T-helper 2 cell (primary cell): ENCODE measurements at regions not wholly inside any gene's neighbourhood (a gene's known extent, or its start where the extent isn't known, plus 50 kb on each side); places are given as distances from the start of the nearest gene placed in this dataset.
A peak's percentile ranks its signal among the peaks of the same experiment; 100 is the strongest.

Experiments used
- DNase-seq, 5 experiments: peaks; one replicate each; pipeline versions ENCODE4 v3.0.0 to v3.0.0-alpha.2; 2012 to 2022

DNA sequence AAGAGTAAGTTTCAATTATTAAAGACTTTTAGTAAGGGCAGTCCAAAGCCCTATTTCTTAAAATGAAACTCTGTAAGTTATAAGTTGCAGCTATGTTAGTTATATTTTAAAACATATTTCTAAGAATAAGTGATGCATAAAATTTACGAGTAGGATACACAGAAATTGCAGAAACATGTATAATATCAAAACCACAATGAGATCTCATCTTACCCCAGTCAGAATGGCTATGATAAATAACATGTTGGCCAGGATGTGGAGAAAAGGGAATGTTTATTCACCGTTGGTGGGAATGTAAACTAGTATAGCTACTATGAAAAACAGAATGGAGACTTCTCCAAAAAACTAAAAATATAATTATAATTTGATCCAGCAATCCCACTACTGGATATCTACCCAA is 201.2 kb downstream of the CBLN2 start:
- no peak for DNase-seq

DNA sequence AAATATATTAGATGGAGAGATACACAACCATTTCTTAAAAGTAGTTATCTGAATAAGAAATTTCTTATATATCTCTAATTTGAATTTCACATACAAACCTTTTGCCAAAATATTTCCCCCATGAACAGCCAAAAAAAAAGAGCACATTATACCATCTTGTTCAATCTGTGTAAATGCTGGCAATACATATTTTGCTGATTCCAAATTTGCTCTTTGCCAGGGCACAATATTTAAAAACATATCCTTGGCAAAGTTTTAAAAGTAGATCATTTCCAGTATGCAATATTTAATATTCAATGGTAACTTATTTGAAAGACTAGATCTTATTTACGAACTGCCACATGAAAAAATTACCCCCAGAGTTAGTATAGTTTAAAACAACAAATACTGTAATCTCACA is 204.2 kb downstream of the CBLN2 start:
- DNase-seq: no peak

- no peak for DNase-seq
Measured at GRCh38 chr18:72336786-72337185, 207.4 kb downstream of the CBLN2 start.

DNA sequence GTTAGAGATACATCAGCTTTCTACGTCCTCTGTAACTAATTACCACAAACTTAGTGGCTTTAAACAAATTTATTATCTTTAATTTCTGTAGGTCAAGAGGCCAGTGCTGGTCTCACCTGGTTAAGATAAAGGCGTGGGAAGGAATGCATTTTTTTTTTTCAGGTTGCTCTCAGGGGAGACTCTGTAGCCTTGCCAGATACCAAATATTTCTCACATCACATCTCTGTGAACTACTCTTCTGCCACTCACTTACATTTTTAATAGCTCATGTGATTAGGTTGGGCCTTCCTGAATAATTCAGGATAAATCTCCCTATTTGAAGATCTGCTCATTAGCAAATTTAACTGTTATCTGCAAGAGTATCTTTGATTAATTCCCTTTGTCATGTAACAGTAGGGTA is 214.6 kb downstream of the CBLN2 start:
- DNase-seq: no peak

DNA sequence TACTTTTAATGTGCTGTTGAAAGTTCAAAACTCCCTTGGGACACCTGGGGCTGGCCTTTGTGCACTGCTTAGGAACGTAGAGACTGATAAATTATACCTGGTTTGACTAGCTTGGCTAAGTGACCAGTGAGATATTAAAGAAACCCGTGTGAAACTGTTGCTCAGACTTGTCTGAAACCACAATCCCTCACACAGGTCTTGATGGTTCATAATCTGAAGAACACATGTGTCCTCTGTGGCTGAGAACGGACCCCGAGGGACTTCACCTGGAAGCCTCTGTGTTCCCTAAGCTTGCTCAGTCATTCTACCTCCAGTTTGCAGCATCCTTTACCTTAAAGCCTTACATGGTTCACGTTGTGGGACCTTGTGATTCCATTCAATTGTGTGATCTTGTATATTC is 218.8 kb downstream of the CBLN2 start:
- DNase-seq: no peak

- DNase-seq: no peak
Measured at GRCh38 chr18:72324677-72325076, 219.5 kb downstream of the CBLN2 start.

- no peak for DNase-seq
Measured at GRCh38 chr18:72316497-72316896, 227.6 kb downstream of the CBLN2 start.

- DNase-seq: no peak
Measured at GRCh38 chr18:72283148-72283925, 260.8 kb downstream of the CBLN2 start.

GRCh38 chr18:72273025-72273424 is 271.1 kb downstream of the CBLN2 start:
- DNase-seq: no peak

GRCh38 chr18:72261590-72261989 is 282.6 kb downstream of the CBLN2 start:
- DNase-seq: no peak

DNA sequence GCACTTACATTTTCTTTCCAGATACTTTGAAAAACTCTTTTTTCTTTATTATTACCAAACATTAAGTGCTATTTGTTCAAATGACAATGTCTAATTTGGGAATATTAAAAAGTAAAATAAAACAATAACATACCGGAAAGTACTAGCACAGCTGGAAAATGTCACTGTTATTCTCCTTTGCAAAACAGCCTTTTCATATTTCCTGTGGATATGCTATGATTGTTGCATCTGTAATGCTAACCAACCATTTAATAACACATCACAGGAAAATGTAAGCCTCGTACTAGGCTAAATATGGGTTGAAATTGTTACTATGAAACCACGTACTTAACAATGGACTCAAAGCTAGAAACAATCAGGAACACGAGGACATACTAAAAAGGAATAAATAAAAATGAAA is 298.1 kb downstream of the CBLN2 start:
- DNase-seq: no peak

- DNase-seq: no peak
Measured at GRCh38 chr18:72235422-72235821, 308.7 kb downstream of the CBLN2 start.

GRCh38 chr18:72233106-72233505 is 311.0 kb downstream of the CBLN2 start:
- no peak for DNase-seq

DNA sequence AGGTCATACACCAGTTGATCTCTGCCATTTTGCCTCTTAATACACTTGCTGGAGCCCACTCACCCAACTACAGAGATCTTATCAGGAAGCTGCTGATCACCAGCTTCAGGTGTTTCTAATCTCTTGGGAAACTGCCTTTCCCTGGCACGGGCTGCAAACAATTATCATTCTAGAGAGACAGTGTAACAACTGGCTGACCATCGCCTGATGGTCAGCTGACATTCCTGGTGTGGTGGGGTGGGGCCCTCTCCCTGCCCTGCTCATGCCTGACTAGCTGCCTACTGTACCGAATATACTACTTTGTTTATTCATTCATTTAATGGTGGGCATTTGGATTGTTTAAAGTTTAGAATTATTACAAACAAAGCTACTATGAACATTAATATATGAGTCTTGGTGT is 311.5 kb downstream of the CBLN2 start:
- no peak for DNase-seq

DNA sequence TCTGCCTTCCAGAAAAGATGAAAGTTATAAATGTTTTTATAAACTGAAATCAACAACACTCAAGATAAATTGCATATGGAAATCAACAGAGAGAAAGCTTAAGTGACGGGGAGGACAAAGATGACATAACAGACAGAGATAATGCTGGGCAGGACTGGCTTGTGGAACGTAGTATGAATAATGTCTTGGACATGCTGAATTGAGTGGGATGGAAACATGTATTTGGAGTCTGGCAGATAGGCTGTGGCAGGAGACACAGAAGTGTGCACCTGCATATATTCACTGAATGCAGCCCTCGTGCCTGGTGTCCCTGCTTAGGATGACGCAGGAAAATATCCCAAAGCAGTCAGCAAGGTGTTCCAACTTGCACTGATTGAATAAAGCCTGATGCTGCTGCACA is 318.2 kb downstream of the CBLN2 start:
- no peak for DNase-seq

GRCh38 chr18:72223733-72224132 is 320.4 kb downstream of the CBLN2 start:
- no peak for DNase-seq

- DNase-seq: no peak
Measured at GRCh38 chr18:72208920-72209676, 335.0 kb downstream of the CBLN2 start.

DNA sequence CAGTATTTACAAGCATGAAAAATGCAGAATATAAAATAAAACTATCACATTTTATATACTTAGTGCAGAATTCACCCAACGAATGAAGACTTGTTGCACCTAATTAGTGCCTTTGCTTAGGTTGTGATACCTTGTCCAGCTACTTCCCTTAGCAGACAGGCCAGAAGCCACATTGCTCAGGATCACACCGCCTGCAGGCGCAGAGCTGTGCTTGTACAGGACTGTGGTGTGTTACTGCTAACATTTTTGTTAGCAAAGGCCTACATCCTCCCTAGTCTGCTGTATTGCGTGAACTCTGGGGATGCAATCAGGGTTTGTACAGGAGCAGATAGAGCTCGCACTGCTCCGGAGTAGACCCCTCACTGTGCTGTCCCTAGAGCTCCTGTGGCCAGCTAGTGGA is 336.9 kb downstream of the CBLN2 start:
- no peak for DNase-seq

DNA sequence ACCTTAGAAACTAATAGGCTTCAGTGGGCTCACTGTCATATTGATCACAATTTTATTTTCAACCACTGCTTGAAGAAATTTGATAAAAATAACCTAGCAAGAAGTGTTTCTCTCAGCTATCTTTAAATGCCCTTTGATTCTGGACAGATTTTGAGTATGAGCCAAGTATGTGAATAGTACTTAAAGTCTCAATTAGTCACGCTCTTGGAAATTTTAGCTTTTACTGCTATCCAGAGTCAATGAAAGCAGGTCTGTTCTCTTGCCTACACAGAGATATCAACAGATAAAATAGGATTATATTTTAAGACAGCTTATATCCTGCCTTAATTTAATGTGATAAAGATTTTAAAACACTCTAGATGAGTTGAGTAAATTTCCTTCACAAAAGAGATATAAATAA is 337.3 kb downstream of the CBLN2 start:
- DNase-seq: no peak

- DNase-seq: peak in 1 of 5 experiments; percentile 15
Measured at GRCh38 chr18:72201032-72201431, 343.1 kb downstream of the CBLN2 start.

DNA sequence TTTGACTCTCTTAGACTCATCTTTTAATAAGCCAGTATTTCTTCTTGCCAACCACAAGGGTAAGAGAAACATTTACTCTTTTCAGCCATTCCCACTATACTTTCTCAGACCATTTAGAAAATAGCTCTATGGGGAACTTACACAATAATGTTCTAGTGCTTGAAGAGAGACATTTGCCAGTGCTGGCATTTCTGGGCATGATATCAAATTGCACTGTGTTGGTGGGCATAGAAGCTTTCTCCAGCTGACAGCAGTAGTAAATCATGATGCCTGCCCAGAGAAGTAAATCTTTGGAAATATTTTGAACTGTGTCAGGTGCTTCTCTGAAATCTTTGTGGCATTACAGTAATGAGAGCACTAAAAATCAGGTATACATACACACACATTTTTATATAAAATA is 346.6 kb downstream of the CBLN2 start:
- no peak for DNase-seq

GRCh38 chr18:72194072-72194471 is 350.1 kb downstream of the CBLN2 start:
- no peak for DNase-seq

GRCh38 chr18:72187956-72188355 is 356.2 kb downstream of the CBLN2 start:
- DNase-seq: no peak

- peak in 1 of 5 experiments; percentile 52 for DNase-seq
Measured at GRCh38 chr18:72181241-72181764, 362.8 kb downstream of the CBLN2 start.
